SK-N-MC (cell line): ENCODE measurements at regions not wholly inside any gene's neighbourhood (a gene's known extent, or its start where the extent isn't known, plus 50 kb on each side); places are given as distances from the start of the nearest gene placed in this dataset.

Experiments
- DNase-seq: peaks from one replicate; pipeline ENCODE4 v3.0.0-alpha.2; 2011; ENCODE audit warnings: low read depth, low spot score
- H3K27ac ChIP-seq: fragments of 200-600 bp; sonication (generic); 2 replicates; pipeline ENCODE4 v1.5.1; 2016; ENCODE audit warnings: mixed run types
- H3K36me3 ChIP-seq: fragments of 200-600 bp; sonication (generic); 2 replicates; pipeline ENCODE4 v1.6.1; 2017; ENCODE audit warnings: antibody characterized with exemption, low read length, mixed read lengths; ENCODE audit not compliant: insufficient read depth
- H3K4me3 ChIP-seq: fragments of 200-600 bp; sonication (generic); 2 replicates; pipeline ENCODE4 v1.5.1; 2016
- H3K9ac ChIP-seq: fragments of 200-600 bp; sonication (generic); 2 replicates; pipeline ENCODE4 v1.8.0; 2017; ENCODE audit warnings: mixed run types, mixed read lengths; ENCODE audit not compliant: insufficient read length
- H3K9me3 ChIP-seq: fragments of 200-600 bp; sonication (generic); 2 replicates; pipeline ENCODE4 v1.6.1; 2017; ENCODE audit warnings: low read depth, mild to moderate bottlenecking, antibody characterized with exemption, low read length, moderate library complexity, mixed read lengths
- EZH2 ChIP-seq: fragments of 200-600 bp; sonication (generic); IDR thresholded peaks from one replicate; pipeline ENCODE4 v1.6.1; 2017; ENCODE audit warnings: antibody characterized with exemption
- FOXP2 ChIP-seq: optimal IDR thresholded peaks from 2 replicates; pipeline ENCODE3; 2011; ENCODE audit warnings: mild to moderate bottlenecking, moderate library complexity; ENCODE audit not compliant: insufficient read depth; ENCODE audit errors: extremely low read length, control extremely low read depth
- POLR2AphosphoS5 ChIP-seq: IDR thresholded peaks from 2 replicates; pipeline ENCODE4 v1.6.1; 2012; ENCODE audit warnings: mild to moderate bottlenecking, low read depth, low read length, borderline replicate concordance

- no peak overlapping the region for H3K27ac ChIP-seq
Measured at GRCh38 chr3:115381931-115382330, 234.8 kb upstream of the ZBTB20 start.

GRCh38 chr3:115384381-115384780 lies 237.3 kb upstream of the ZBTB20 start:
- Histone ChIP-seq H3K36me3 (no peaks in the 10 kb centered on the region), H3K4me3 (no peak overlapping the region), H3K27ac (no peak overlapping the region), H3K9me3 (no peaks in the 10 kb centered on the region), H3K9ac (no peak overlapping the region)
- TF ChIP-seq EZH2 (no peak), FOXP2 (no peak), POLR2AphosphoS5 (no peak)
- DNase-seq: no peak

More at GRCh38 chr3:115381931-115382330, 234.8 kb upstream of the ZBTB20 start:
- H3K9me3 ChIP-seq: no peaks in the 10 kb centered on the region
- no peak overlapping the region for H3K4me3 ChIP-seq
- no peaks in the 10 kb centered on the region for H3K36me3 ChIP-seq
- no peak for DNase-seq
- TF ChIP-seq POLR2AphosphoS5 (no peak), FOXP2 (no peak), EZH2 (no peak)
- no peak overlapping the region for H3K9ac ChIP-seq

- Histone ChIP-seq H3K36me3 (no peaks in the 10 kb centered on the region), H3K4me3 (no peak overlapping the region), H3K27ac (no peak overlapping the region), H3K9ac (no peak overlapping the region), H3K9me3 (no peaks in the 10 kb centered on the region)
- no peak for DNase-seq
- no peak for TF ChIP-seq EZH2
- no peak for TF ChIP-seq FOXP2
Measured at GRCh38 chr3:115385774-115386730, 237.3 kb upstream of the GAP43 start.

DNA sequence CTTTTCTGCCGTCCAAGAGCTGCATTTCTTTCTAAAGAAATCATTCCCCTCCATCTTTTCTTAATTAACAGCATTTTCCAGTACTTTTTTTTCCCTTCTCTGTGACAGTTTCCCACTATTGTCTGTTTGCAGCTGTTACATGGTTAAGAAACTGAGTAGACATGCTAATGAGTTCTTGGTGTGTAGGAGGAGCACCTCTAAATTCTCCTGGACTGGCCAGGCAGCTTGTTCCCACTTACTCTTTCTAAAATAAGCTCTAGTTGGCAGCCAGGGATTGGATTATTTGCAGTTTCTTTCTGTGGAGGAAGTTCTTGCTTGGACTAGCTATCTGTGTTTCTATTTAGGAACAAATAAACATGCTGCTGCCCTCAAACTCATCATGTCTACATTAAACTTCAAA lies 235.1 kb upstream of the GAP43 start:
- Histone ChIP-seq H3K9ac (no peak overlapping the region), H3K36me3 (no peaks in the 10 kb centered on the region), H3K9me3 (no peaks in the 10 kb centered on the region), H3K27ac (no peak overlapping the region), H3K4me3 (no peak overlapping the region)
- TF ChIP-seq FOXP2 (no peak), EZH2 (no peak), POLR2AphosphoS5 (no peak)
- no peak for DNase-seq

GRCh38 chr3:115388811-115389210 lies 234.5 kb upstream of the GAP43 start:
- DNase-seq: no peak
- no peak for TF ChIP-seq EZH2
- TF ChIP-seq POLR2AphosphoS5: no peak
- no peak for TF ChIP-seq FOXP2
- H3K4me3 ChIP-seq: no peak overlapping the region
- H3K27ac ChIP-seq: no peak overlapping the region
- no peak overlapping the region for H3K9ac ChIP-seq
- no peaks in the 10 kb centered on the region for H3K9me3 ChIP-seq
- H3K36me3 ChIP-seq: no peaks in the 10 kb centered on the region

- no peak overlapping the region for H3K4me3 ChIP-seq
- TF ChIP-seq FOXP2: no peak
- TF ChIP-seq POLR2AphosphoS5: no peak
- no peak for TF ChIP-seq EZH2
- no peak overlapping the region for H3K9ac ChIP-seq
- H3K27ac ChIP-seq: no peak overlapping the region
- no peaks in the 10 kb centered on the region for H3K36me3 ChIP-seq
- DNase-seq: no peak
- H3K9me3 ChIP-seq: no peaks in the 10 kb centered on the region
Measured at GRCh38 chr3:115396801-115397200, 226.5 kb upstream of the GAP43 start.

DNA sequence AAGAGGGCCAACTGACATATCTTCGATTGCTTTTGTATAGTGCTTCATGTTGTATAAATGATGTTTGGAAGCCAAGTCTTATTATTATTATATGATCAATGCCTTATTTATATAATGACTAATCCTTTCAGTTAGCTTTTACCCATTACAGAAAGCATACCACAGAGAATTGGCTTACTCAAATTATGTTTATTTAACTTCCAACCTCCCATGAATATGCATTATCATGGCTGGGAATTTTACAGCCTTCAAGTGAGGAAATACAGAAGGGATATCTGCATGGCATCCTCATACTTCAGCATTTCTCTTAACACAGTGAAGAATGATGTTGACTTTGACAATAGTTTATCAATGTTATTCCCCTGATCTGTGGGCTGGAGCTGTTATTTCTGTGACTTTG lies 225.9 kb upstream of the GAP43 start:
- H3K36me3 ChIP-seq: no peaks in the 10 kb centered on the region
- H3K27ac ChIP-seq: no peak overlapping the region
- H3K9me3 ChIP-seq: no peaks in the 10 kb centered on the region
- H3K4me3 ChIP-seq: no peak overlapping the region
- TF ChIP-seq EZH2 (no peak), FOXP2 (no peak), POLR2AphosphoS5 (no peak)
- no peak for DNase-seq
- no peak overlapping the region for H3K9ac ChIP-seq

- no peak for DNase-seq
- TF ChIP-seq FOXP2 (no peak), EZH2 (no peak), POLR2AphosphoS5 (no peak)
- Histone ChIP-seq H3K9ac (no peak overlapping the region), H3K9me3 (no peaks in the 10 kb centered on the region), H3K27ac (no peak overlapping the region), H3K36me3 (no peaks in the 10 kb centered on the region), H3K4me3 (no peak overlapping the region)
Measured at GRCh38 chr3:115398506-115398905, 224.8 kb upstream of the GAP43 start.
